ENCODE measurements at regions not wholly inside any gene's neighbourhood (a gene's known extent, or its start where the extent isn't known, plus 50 kb on each side); places are given as distances from the start of the nearest gene placed in this dataset.

- no peaks in the 10 kb centered on the region for H3K27me3 ChIP-seq (ENCODE audit: control insufficient read depth in 2 of 2, insufficient read depth in 1 of 2, low read length in 1 of 2)
- DNase-seq (ENCODE audit: low read depth in 6 of 9, low spot score in 9 of 9), result no peak
- no peak overlapping the region for H3K4me3 ChIP-seq (ENCODE audit: low read length in 2 of 2)
- H3K9me3 ChIP-seq (ENCODE audit: control insufficient read depth in 2 of 2, insufficient read depth in 1 of 2, low read length in 1 of 2), result no peaks in the 10 kb centered on the region
- peaks cover 0 to 4% of the 10 kb centered on the region in 2 donors for H3K4me1 ChIP-seq (ENCODE audit: control insufficient read depth in 2 of 2, insufficient read depth in 2 of 2, low read length in 2 of 2)
- H3K27ac ChIP-seq (ENCODE audit: low read depth in 1 of 2, low read length in 1 of 2), result no peak overlapping the region
- 95% methylated on average over 7 of the region's 7 CpGs for WGBS
- H3K36me3 ChIP-seq (ENCODE audit: control insufficient read depth in 2 of 2, insufficient read depth in 2 of 2, low read length in 1 of 2), result no peaks in the 10 kb centered on the region
Measured at GRCh38 chr12:65529771-65530435, 251.4 kb downstream of the MSRB3 start.

- no peaks in the 10 kb centered on the region for H3K36me3 ChIP-seq (ENCODE audit: control insufficient read depth in 2 of 2, insufficient read depth in 2 of 2, low read length in 1 of 2)
- H3K9me3 ChIP-seq (ENCODE audit: control insufficient read depth in 2 of 2, insufficient read depth in 1 of 2, low read length in 1 of 2), result no peaks in the 10 kb centered on the region
- H3K27ac ChIP-seq (ENCODE audit: low read depth in 1 of 2, low read length in 1 of 2), result no peak overlapping the region
- WGBS, result 94% methylated on average over 2 of the region's 2 CpGs
- no peak overlapping the region for H3K4me3 ChIP-seq (ENCODE audit: low read length in 2 of 2)
- no peak for DNase-seq (ENCODE audit: low read depth in 6 of 9, low spot score in 9 of 9)
- no peaks in the 10 kb centered on the region for H3K27me3 ChIP-seq (ENCODE audit: control insufficient read depth in 2 of 2, insufficient read depth in 1 of 2, low read length in 1 of 2)
- H3K4me1 ChIP-seq (ENCODE audit: control insufficient read depth in 2 of 2, insufficient read depth in 2 of 2, low read length in 2 of 2), result peaks cover 0 to 4% of the 10 kb centered on the region in 2 donors
Measured at GRCh38 chr12:65532162-65532561, 253.7 kb downstream of the MSRB3 start.

- 91% methylated on average over 5 of the region's 5 CpGs for WGBS
- DNase-seq (ENCODE audit: low read depth in 6 of 9, low spot score in 9 of 9), result no peak
Measured at GRCh38 chr12:65532764-65533163, 254.3 kb downstream of the MSRB3 start.

GRCh38 chr12:65533177-65533883 is 254.8 kb downstream of the MSRB3 start:
- no peak for DNase-seq (ENCODE audit: low read depth in 6 of 9, low spot score in 9 of 9)
- no peaks in the 10 kb centered on the region for H3K9me3 ChIP-seq (ENCODE audit: control insufficient read depth in 2 of 2, insufficient read depth in 1 of 2, low read length in 1 of 2)
- no peak overlapping the region for H3K27ac ChIP-seq (ENCODE audit: low read depth in 1 of 2, low read length in 1 of 2)
- no peak overlapping the region for H3K4me3 ChIP-seq (ENCODE audit: low read length in 2 of 2)
- H3K27me3 ChIP-seq (ENCODE audit: control insufficient read depth in 2 of 2, insufficient read depth in 1 of 2, low read length in 1 of 2), result no peaks in the 10 kb centered on the region
- 84% methylated on average over 10 of the region's 10 CpGs for WGBS
- peaks cover 0 to 4% of the 10 kb centered on the region in 2 donors for H3K4me1 ChIP-seq (ENCODE audit: control insufficient read depth in 2 of 2, insufficient read depth in 2 of 2, low read length in 2 of 2)
- no peaks in the 10 kb centered on the region for H3K36me3 ChIP-seq (ENCODE audit: control insufficient read depth in 2 of 2, insufficient read depth in 2 of 2, low read length in 1 of 2)

More at GRCh38 chr12:65532764-65533163, 254.3 kb downstream of the MSRB3 start:
- H3K4me1 ChIP-seq (ENCODE audit: control insufficient read depth in 2 of 2, insufficient read depth in 2 of 2, low read length in 2 of 2), result peaks cover 0 to 4% of the 10 kb centered on the region in 2 donors
- no peaks in the 10 kb centered on the region for H3K36me3 ChIP-seq (ENCODE audit: control insufficient read depth in 2 of 2, insufficient read depth in 2 of 2, low read length in 1 of 2)
- no peak overlapping the region for H3K27ac ChIP-seq (ENCODE audit: low read depth in 1 of 2, low read length in 1 of 2)
- no peak overlapping the region for H3K4me3 ChIP-seq (ENCODE audit: low read length in 2 of 2)
- no peaks in the 10 kb centered on the region for H3K27me3 ChIP-seq (ENCODE audit: control insufficient read depth in 2 of 2, insufficient read depth in 1 of 2, low read length in 1 of 2)
- H3K9me3 ChIP-seq (ENCODE audit: control insufficient read depth in 2 of 2, insufficient read depth in 1 of 2, low read length in 1 of 2), result no peaks in the 10 kb centered on the region

- H3K9me3 ChIP-seq (ENCODE audit: control insufficient read depth in 2 of 2, insufficient read depth in 1 of 2, low read length in 1 of 2), result no peaks in the 10 kb centered on the region
- H3K4me1 ChIP-seq (ENCODE audit: control insufficient read depth in 2 of 2, insufficient read depth in 2 of 2, low read length in 2 of 2), result peaks cover 0 to 4% of the 10 kb centered on the region in 2 donors
- 89% methylated on average over 8 of the region's 8 CpGs for WGBS
- H3K36me3 ChIP-seq (ENCODE audit: control insufficient read depth in 2 of 2, insufficient read depth in 2 of 2, low read length in 1 of 2), result no peaks in the 10 kb centered on the region
- no peak overlapping the region for H3K27ac ChIP-seq (ENCODE audit: low read depth in 1 of 2, low read length in 1 of 2)
- no peak overlapping the region for H3K4me3 ChIP-seq (ENCODE audit: low read length in 2 of 2)
- no peak for DNase-seq (ENCODE audit: low read depth in 6 of 9, low spot score in 9 of 9)
- H3K27me3 ChIP-seq (ENCODE audit: control insufficient read depth in 2 of 2, insufficient read depth in 1 of 2, low read length in 1 of 2), result no peaks in the 10 kb centered on the region
Measured at GRCh38 chr12:65534238-65534841, 255.9 kb downstream of the MSRB3 start.

- Histone ChIP-seq H3K4me1 (ENCODE audit: control insufficient read depth in 2 of 2, insufficient read depth in 2 of 2, low read length in 2 of 2) (peaks cover 0 to 4% of the 10 kb centered on the region in 2 donors), H3K27ac (ENCODE audit: low read depth in 1 of 2, low read length in 1 of 2) (peak overlapping the region; percentile 33 to 52), H3K4me3 (ENCODE audit: low read length in 2 of 2) (no peak overlapping the region), H3K36me3 (ENCODE audit: control insufficient read depth in 2 of 2, insufficient read depth in 2 of 2, low read length in 1 of 2) (no peaks in the 10 kb centered on the region), H3K27me3 (ENCODE audit: control insufficient read depth in 2 of 2, insufficient read depth in 1 of 2, low read length in 1 of 2) (no peaks in the 10 kb centered on the region), H3K9me3 (ENCODE audit: control insufficient read depth in 2 of 2, insufficient read depth in 1 of 2, low read length in 1 of 2) (no peaks in the 10 kb centered on the region)
- WGBS, result 97% methylated on average over 2 of the region's 2 CpGs
- no peak for DNase-seq (ENCODE audit: low read depth in 6 of 9, low spot score in 9 of 9)
Measured at GRCh38 chr12:65535946-65536345, 257.5 kb downstream of the MSRB3 start.

- H3K4me3 ChIP-seq (ENCODE audit: low read length in 2 of 2), result no peak overlapping the region
- H3K27me3 ChIP-seq (ENCODE audit: control insufficient read depth in 2 of 2, insufficient read depth in 1 of 2, low read length in 1 of 2), result no peaks in the 10 kb centered on the region
- no peaks in the 10 kb centered on the region for H3K9me3 ChIP-seq (ENCODE audit: control insufficient read depth in 2 of 2, insufficient read depth in 1 of 2, low read length in 1 of 2)
- H3K27ac ChIP-seq (ENCODE audit: low read depth in 1 of 2, low read length in 1 of 2), result peak overlapping the region; percentile 33 to 52
- DNase-seq (ENCODE audit: low read depth in 6 of 9, low spot score in 9 of 9), result no peak
- H3K4me1 ChIP-seq (ENCODE audit: control insufficient read depth in 2 of 2, insufficient read depth in 2 of 2, low read length in 2 of 2), result peaks cover 0 to 4% of the 10 kb centered on the region in 2 donors
- WGBS, result 91% methylated on average over 3 of the region's 3 CpGs
- no peaks in the 10 kb centered on the region for H3K36me3 ChIP-seq (ENCODE audit: control insufficient read depth in 2 of 2, insufficient read depth in 2 of 2, low read length in 1 of 2)
Measured at GRCh38 chr12:65536351-65536750, 257.9 kb downstream of the MSRB3 start.

GRCh38 chr12:65536876-65537681 is 258.6 kb downstream of the MSRB3 start:
- H3K4me3 ChIP-seq (ENCODE audit: low read length in 2 of 2), result no peak overlapping the region
- no peaks in the 10 kb centered on the region for H3K9me3 ChIP-seq (ENCODE audit: control insufficient read depth in 2 of 2, insufficient read depth in 1 of 2, low read length in 1 of 2)
- peak in 1 of 9 donors; percentile 20 for DNase-seq (ENCODE audit: low read depth in 6 of 9, low spot score in 9 of 9)
- 80% methylated on average over 6 of the region's 6 CpGs for WGBS
- peak overlapping the region in 1 of 2 donors; percentile 57 for H3K27ac ChIP-seq (ENCODE audit: low read depth in 1 of 2, low read length in 1 of 2)
- no peaks in the 10 kb centered on the region for H3K27me3 ChIP-seq (ENCODE audit: control insufficient read depth in 2 of 2, insufficient read depth in 1 of 2, low read length in 1 of 2)
- H3K4me1 ChIP-seq (ENCODE audit: control insufficient read depth in 2 of 2, insufficient read depth in 2 of 2, low read length in 2 of 2), result peaks cover 0 to 4% of the 10 kb centered on the region in 2 donors
- H3K36me3 ChIP-seq (ENCODE audit: control insufficient read depth in 2 of 2, insufficient read depth in 2 of 2, low read length in 1 of 2), result no peaks in the 10 kb centered on the region

All from thymus (tissue), 11 donors.